NCI-H2227 treated with DMSO at 0.1 percent for 48 hours (cell line): ENCODE measurements at regions not wholly inside any gene's neighbourhood (a gene's known extent, or its start where the extent isn't known, plus 50 kb on each side); places are given as distances from the start of the nearest gene placed in this dataset.
A peak's percentile ranks its signal among the peaks of the same experiment; 100 is the strongest.
"Not testable (repeated sequence)": the region's sequence is repeated elsewhere in the genome, so short reads cannot be mapped to it uniquely, and the experiment has no call there.

Source experiments
- DNase-seq: peaks from one replicate; lab custom pipeline; 2025; lab: John Stamatoyannopoulos, UW

DNA sequence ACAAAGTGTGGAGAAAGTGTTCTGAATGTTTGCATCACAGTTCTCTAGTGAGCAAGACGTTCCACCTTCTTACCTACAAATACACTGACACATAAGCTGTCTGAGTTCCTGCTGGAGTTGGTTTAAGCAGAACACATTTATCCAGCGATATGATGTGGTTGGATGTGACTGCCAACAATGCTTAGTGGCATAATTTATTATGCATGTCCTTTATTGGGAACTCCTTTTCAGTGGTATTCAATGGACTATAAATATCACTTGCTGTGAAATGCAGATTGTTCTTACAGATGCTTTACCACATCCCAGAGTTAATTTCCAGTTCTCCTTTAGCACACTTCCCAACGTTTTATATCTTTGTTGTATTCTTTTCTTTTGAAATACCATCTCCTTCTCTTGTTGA, 222.2 kb downstream of the LURAP1L start:
- DNase-seq: no peak

DNA sequence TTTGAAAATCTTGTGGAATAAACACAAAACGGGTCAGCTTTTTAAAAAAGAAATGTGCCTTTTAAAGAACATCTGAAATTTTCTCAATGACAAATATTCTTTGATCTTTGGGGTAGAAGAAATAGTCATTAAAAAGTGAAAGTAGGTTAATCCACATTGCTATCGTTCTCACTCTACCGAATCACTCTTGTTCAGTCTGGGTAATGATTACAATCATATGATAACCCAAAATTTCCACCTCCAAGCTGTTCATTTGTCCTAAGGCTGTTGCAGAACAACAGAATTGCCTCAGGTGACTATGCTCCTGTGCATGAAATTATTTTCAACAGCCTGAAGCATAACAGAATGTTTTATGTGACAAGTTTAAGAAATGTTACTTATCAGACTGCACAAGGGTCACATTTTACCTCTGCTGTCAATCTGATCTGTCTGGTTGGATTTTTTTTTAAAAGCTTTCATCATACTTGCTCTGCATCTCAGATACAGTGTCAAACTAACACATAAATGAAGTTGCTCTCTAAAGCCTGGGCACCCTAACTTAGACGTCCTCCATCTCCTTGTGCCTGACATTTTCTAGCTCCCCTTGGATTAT, 227.3 kb downstream of the LURAP1L start:
- DNase-seq: no peak

GRCh38 chr9:13002740-13003139, 227.9 kb downstream of the LURAP1L start:
- no peak for DNase-seq

- DNase-seq: no peak
Observed at GRCh38 chr9:13009871-13010270, 235.1 kb downstream of the LURAP1L start.

GRCh38 chr9:13013991-13014883, 239.4 kb downstream of the LURAP1L start:
- no peak for DNase-seq

DNA sequence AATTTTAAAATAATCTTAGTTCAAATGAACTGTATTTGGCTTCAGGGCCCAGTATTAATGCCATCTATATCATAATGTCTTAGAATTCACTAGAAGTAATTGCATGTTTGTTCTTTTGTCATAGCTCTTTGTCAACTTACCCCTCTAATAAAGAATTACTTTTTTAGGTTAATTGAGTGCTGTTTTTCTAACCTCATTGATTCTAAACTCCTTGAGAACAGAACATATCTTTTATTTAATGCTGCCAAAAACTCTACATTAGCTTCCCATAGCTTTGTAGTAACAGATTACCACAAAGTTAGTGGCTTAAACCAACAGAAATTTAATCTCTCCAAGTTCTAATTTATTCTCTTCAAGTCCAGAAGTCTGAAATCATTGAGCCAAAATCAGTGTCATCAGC, 242.4 kb downstream of the LURAP1L start:
- DNase-seq: no peak

GRCh38 chr9:13020146-13021040, 245.6 kb downstream of the LURAP1L start:
- DNase-seq: no peak

GRCh38 chr9:13022756-13023155, 247.9 kb downstream of the LURAP1L start:
- DNase-seq: no peak

GRCh38 chr9:13023498-13023897, 248.7 kb downstream of the LURAP1L start:
- no peak for DNase-seq

DNA sequence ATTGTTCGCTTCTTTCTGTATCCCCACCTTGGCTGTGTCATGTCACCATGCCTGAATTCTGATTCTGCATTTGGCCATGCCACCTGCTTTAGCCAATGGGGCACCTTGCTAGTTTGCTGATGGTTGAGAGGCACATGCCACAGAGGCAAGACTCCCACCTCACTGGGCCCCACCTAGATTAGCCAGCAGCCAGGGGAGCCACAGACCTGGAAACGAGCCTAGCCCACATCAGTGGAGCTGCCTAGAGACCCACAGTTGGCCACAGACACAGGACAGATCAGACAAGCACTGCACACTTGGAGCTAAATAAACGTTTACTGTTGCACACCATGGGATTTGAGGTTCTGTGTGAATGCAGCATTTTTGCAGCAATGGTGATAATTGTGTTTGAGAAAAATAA, 252.1 kb downstream of the LURAP1L start:
- DNase-seq: no peak

GRCh38 chr9:13027879-13028278, 251.6 kb downstream of the MPDZ start:
- no peak for DNase-seq

- DNase-seq: no peak
Observed at GRCh38 chr9:13032585-13032984, 246.9 kb downstream of the MPDZ start.

DNA sequence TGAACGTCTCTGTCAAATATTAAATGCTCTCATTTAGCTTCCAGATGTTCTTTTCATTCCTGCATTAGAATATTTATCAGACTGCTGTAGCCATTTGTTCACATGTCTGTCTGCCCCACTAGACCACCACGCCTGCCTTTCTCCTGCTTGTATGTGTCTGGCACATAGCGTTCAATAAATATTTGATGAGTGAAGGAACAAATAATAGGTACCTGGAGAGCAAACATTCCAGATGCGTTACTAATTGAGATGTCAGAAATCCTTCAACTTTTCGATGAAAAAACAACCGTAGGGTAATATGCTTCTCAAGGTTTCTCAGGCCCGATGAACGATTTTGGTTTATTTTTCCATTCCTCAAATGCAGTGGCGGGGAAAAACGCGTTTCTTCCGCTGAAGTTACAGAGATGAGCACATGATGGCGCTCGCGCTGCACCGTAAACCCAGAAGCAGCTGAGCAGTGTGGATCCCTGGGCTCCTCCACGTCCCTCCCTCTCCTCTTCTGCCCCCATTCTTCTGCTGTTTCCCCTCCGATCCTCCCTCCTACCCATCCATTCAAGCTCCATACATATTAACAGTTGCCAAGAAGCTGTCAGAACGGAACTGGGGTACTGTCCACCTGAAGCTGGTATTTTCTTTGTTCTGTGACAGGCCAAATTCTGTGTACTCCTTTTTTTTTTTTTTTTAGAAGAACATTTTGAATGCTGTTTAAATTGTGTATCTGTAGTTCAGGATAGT, 245.4 kb downstream of the MPDZ start:
- peak; percentile 94 for DNase-seq

DNA sequence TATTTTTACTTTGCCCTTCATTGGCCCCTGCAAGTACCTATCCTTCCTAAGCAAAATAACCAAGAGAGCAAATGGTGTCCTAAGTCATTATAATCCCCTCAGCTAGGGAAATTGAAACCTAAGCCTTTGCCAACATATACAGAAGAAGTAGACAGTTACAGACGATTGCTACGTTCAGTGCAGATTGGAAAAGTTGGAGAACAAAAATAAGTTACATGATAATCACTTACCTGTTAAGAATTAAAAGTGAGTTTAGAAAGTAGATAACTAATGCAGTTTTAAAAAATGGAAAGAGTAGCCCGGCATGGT, 244.8 kb downstream of the MPDZ start:
- peak; percentile 74 for DNase-seq

DNA sequence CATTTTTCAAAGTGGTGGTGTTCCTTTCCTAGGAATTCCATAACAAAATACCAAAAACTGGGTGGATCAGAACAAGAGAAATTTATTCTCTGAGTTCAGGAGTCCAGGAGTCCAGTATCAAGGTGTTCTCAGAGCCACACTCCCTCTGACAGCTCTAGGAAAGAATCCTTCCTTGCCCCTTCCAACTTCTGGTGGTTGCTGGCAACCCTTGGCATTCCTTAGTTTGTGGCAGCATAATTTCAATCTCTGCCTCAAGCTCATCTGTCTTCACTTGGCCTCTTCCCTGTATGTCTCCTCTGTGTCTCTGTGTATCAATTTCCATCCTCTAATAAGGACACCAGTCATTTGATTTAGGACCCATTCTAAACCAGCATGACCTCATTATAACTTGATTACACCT, 243.7 kb downstream of the MPDZ start:
- DNase-seq: no peak

DNA sequence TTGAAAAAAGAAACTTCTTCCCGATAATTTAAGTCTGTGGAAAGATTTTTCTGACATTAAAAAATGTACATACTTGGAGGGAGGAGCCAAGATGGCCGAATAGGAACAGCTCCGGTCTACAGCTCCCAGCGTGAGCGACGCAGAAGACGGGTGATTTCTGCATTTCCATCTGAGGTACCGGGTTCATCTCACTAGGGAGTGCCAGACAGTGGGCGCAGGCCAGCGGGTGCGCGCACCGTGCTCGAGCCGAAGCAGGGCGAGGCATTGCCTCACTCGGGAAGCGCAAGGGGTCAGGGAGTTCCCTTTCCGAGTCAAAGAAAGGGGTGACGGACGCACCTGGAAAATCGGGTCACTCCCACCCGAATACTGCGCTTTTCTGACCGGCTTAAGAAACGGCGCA, 241.7 kb downstream of the MPDZ start:
- not testable (repeated sequence) for DNase-seq

DNA sequence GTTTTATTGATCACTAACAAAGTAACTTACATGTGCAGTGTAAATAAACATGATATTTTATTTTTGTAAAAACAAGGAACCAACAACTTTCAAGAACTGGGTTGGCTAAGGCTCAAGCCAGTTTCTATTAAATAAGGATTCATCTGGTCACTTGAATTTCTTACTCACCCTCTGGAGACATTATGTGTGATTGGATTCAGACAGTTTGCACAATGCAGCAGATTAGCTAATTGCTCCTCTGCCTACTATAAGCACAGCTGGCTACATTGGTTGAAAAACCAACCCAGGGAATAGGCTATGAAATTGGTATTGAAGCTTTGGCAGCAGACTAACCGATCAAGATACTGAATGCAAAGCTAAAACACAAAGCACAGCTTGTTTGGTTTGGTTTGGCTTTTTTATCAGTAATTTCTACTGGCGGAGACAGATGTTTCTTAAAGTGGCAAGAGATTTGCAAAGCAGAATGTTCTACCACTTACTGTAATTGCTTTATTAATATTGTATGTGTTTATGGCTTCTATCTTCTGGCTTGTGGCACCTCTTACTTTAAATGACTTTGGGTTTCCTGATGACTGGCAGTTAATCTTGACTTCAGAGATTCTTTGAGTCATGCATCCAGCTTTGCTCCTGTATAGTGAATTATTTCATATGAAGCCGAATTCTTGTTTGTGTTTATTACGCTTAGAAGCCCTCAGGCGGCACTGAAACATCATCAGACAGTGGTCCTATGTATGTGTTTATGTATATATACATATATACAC, 231.5 kb downstream of the MPDZ start:
- DNase-seq: peak; percentile 49

- DNase-seq: peak; percentile 90
Observed at GRCh38 chr9:13049223-13049622, 230.3 kb downstream of the MPDZ start.

DNA sequence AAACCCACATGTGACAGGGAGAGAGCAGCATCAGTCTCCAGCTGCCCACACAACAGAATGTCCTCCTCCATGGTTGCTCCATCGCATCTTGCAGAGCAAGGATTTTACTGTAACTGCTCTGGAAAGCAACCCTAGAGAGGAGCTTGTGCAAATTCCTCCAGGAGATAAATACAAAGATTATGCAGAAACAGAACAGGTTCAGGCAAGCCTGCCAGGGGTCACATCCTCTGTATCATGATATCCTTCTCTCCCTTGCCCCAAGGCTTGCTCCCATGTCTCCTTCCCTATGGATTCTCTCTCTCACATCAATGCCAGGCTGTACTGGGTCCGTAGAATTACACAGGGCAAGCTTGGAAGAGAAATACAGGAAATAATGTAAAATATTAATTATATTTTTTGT, 226.0 kb downstream of the MPDZ start:
- no peak for DNase-seq

DNA sequence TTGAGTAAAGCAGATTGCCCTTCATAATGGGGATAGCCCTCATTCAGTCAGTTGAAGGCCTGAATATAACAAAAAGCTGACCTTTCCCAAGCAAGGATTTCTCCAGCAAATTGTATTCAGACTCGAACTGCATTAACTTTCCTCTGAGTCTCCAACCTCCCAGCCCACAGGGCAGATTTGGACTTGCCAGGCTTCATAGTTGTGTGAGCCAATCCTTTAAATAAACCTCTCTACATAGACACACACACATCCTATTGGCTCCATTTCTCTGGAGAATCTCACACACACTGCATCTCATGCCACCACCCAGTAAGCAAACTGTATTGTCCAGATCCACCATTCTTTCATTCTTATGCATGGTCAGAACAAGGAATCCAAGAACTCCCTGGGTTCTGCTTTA, 225.1 kb downstream of the MPDZ start:
- DNase-seq: no peak
